ENCODE measurements at regions not wholly inside any gene's neighbourhood (a gene's known extent, or its start where the extent isn't known, plus 50 kb on each side); places are given as distances from the start of the nearest gene placed in this dataset.
"Not testable (repeated sequence)": the region's sequence is repeated elsewhere in the genome, so short reads cannot be mapped to it uniquely, and the experiment has no call there.

- peaks cover 6% of the 10 kb centered on the region for H3K9me3 Mint-ChIP-seq
- H3K4me3 Mint-ChIP-seq, result no peak overlapping the region
- ATAC-seq (ENCODE audit: low read depth), result no peak
- peaks cover 5% of the 10 kb centered on the region for H3K27me3 Mint-ChIP-seq
- no peaks in the 10 kb centered on the region for H3K4me1 Mint-ChIP-seq
- H3K27ac Mint-ChIP-seq, result no peak overlapping the region
- peaks cover 3% of the 10 kb centered on the region for H3K36me3 Mint-ChIP-seq
- no peak for DNase-seq (ENCODE audit: low spot score in 2 of 2)
Observed at GRCh38 chr12:124210991-124211577, 83.8 kb upstream of the RFLNA start.

- Mint-ChIP-seq H3K27ac (no peak overlapping the region), H3K4me3 (no peak overlapping the region), H3K9me3 (peaks cover 4% of the 10 kb centered on the region), H3K36me3 (no peaks in the 10 kb centered on the region), H3K27me3 (peaks cover 5% of the 10 kb centered on the region), H3K4me1 (no peaks in the 10 kb centered on the region)
- no peak for DNase-seq (ENCODE audit: low spot score in 2 of 2)
- no peak for ATAC-seq (ENCODE audit: low read depth)
Observed at GRCh38 chr12:124211753-124212152, 83.1 kb upstream of the RFLNA start.

DNA sequence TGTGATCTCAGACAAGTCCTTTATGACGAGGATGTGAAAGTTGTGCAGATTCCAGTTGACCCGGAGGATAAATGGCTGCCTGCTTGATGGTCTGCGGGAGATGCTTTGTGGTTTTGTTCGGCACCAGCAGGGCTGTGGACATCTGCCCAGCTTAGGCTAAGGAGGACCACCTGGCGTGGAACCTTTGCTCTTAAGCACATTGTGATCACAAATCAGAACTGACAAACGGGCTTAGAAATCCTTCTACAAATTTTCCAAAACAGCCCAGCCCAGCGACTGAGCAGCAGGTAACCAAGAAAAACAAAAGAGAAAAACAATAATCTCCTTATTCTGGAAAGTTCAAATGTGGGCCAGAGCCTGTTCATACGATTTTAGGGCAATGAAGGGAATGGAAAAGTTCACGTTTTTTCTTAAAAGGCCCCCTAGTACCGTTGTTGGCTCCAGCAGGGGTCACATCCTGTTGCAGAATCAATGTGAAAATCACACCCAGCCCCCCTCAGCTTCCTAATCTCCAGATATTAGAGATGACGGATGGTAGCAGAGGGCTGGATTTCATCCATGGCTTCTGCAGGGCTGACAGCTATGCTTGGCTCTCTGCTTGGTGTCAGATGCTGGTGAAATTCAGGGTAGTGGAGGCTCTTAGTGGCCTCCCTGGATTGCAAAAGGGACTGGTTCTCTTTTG lies 81.1 kb upstream of the RFLNA start:
- Mint-ChIP-seq H3K9me3 (peaks cover 4% of the 10 kb centered on the region), H3K27ac (no peak overlapping the region), H3K4me3 (no peak overlapping the region), H3K27me3 (peaks cover 5% of the 10 kb centered on the region), H3K4me1 (no peaks in the 10 kb centered on the region), H3K36me3 (no peaks in the 10 kb centered on the region)
- no peak for DNase-seq (ENCODE audit: low spot score in 2 of 2)
- no peak for ATAC-seq (ENCODE audit: low read depth)

DNA sequence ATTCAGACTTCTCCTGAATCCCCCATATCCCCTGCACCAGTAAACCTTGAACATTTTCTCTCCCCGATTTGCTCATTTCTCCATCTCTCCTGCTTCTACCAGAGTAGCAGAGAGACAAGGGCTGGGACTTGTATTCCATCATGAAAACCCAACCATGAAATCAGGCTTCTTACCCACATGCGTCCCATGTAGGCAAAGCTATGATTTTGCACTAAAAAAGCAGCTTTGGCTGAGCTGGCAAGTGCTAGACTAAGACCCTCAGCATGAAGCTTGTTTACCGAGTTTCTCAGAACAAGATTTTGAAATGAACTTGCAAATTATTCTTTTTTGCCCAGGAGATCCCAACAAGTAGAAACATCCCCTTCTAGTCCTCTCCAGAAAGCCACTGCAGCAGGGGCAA lies 80.3 kb upstream of the RFLNA start:
- DNase-seq (ENCODE audit: low spot score in 2 of 2) (no peak), ATAC-seq (ENCODE audit: low read depth) (no peak)
- Mint-ChIP-seq H3K36me3 (no peaks in the 10 kb centered on the region), H3K4me1 (no peaks in the 10 kb centered on the region), H3K27ac (no peak overlapping the region), H3K4me3 (no peak overlapping the region), H3K27me3 (peaks cover 10% of the 10 kb centered on the region), H3K9me3 (peaks cover 4% of the 10 kb centered on the region)

GRCh38 chr12:124216966-124217365 lies 77.9 kb upstream of the RFLNA start:
- Mint-ChIP-seq H3K9me3 (peaks cover 5% of the 10 kb centered on the region), H3K27me3 (peaks cover 22% of the 10 kb centered on the region), H3K27ac (no peak overlapping the region), H3K4me3 (no peak overlapping the region), H3K4me1 (no peaks in the 10 kb centered on the region), H3K36me3 (no peaks in the 10 kb centered on the region)
- DNase-seq (ENCODE audit: low spot score in 2 of 2), result no peak
- ATAC-seq (ENCODE audit: low read depth), result no peak

DNA sequence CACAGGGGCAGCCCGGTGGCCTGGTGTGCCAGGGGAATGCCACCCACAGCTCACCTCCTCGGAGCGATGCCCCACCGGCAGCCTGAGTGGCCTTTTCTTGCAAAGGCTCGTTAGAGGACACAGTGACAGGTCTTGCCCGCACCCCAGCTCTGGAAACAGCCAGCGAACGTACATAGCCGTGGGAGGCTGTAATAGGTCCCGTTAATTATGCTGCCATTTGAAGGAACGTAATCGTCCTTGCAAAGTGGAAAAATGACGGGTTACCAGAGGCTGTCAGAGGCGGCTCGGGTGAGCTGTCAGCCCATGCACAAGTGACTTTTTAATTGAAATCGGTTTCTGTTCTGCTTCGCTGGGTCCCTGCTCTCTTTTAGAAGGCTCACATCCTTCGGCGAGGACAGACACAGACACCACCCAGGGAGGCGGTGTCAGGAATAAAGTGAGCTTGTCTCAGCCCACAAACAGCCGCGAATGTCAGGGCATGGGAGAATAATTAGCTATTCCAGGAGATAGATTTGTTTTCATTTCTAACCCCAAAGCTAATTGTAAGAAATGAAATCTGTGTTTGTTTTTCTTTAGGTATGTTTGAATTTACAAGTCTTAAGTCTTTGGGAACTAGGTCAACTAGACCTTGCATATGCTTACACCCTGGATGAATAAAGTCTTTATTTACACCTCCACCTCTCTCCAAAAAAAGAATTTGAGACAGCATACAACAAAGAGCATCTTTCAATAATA lies 77.2 kb upstream of the RFLNA start:
- ATAC-seq (ENCODE audit: low read depth) (no peak), DNase-seq (ENCODE audit: low spot score in 2 of 2) (no peak)
- no peak overlapping the region for H3K4me3 Mint-ChIP-seq
- H3K27ac Mint-ChIP-seq, result no peak overlapping the region
- H3K36me3 Mint-ChIP-seq, result no peaks in the 10 kb centered on the region
- peaks cover 5% of the 10 kb centered on the region for H3K9me3 Mint-ChIP-seq
- peaks cover 23% of the 10 kb centered on the region for H3K27me3 Mint-ChIP-seq
- H3K4me1 Mint-ChIP-seq, result no peaks in the 10 kb centered on the region

GRCh38 chr12:124218243-124218560 lies 76.7 kb upstream of the RFLNA start:
- H3K4me3 Mint-ChIP-seq, result no peak overlapping the region
- H3K36me3 Mint-ChIP-seq, result no peaks in the 10 kb centered on the region
- H3K9me3 Mint-ChIP-seq, result peaks cover 5% of the 10 kb centered on the region
- no peak for ATAC-seq (ENCODE audit: low read depth)
- DNase-seq (ENCODE audit: low spot score in 2 of 2), result no peak
- H3K27me3 Mint-ChIP-seq, result peaks cover 25% of the 10 kb centered on the region
- H3K4me1 Mint-ChIP-seq, result no peaks in the 10 kb centered on the region
- H3K27ac Mint-ChIP-seq, result no peak overlapping the region

DNA sequence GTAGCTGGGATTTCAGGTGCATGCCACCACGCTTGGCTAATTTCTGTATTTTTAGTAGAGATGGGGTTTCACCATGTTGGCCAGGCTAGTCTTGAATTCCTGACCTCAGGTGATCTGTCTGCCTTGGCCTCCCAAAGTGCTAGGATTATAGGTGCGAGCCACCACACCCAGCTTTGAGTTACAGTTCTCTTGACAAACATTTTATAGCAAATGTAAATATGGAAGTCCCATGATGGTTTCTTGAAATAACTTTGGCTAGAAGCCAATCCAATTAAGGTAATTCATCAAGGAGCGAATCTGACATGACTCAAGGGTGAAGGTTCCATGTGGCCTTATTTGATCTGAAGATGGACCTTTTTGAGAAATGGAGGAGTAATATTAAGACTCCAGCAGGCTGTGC lies 76.2 kb upstream of the RFLNA start:
- DNase-seq (ENCODE audit: low spot score in 2 of 2); H3K27ac Mint-ChIP-seq; H3K36me3 Mint-ChIP-seq; ATAC-seq (ENCODE audit: low read depth); H3K4me1 Mint-ChIP-seq; H3K4me3 Mint-ChIP-seq; H3K9me3 Mint-ChIP-seq: not testable (repeated sequence)
- H3K27me3 Mint-ChIP-seq, result peaks cover 26% of the 10 kb centered on the region

DNA sequence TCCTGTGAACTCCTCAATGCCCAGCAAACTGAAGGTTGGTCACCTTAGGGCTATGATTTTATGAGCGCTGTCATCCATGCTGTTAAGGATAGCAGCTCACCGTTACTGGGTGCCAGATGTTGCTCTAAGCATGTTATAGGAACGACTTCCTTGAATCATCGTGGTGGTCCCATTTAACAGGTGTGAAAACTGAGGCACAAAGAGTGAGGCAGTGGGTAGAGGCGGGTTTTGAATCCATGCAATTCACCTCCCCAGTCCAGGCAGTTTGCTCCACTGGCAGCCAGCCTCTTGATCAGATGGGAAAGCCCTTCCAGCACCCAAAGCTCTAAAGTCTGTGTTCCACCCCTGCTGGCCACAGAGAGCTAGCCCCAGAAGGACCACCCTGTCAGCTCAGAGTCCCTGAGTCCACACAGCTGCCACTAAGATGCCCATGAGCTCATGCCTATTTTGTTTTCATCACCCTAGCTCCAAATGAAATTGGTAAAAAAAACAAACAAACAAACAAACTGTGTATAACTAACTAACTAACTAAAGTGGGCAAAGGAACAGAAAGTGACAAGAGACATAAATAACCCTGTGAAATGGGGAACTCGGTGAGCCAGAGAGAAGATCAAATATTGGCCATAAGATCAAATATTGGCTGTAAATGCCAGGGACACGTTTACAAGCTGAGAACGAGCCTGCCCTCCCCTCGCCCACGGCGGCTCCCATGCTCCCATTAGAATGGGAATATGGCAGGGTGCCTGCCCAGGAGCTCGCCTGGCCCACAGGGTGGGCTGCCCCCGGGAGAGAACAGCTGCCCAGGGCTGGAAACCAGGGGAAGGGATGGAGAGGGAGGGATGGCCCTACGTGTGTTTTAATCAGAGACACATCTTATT lies 72.3 kb upstream of the RFLNA start:
- no peak overlapping the region for H3K27ac Mint-ChIP-seq
- H3K27me3 Mint-ChIP-seq, result peaks cover 25% of the 10 kb centered on the region
- no peaks in the 10 kb centered on the region for H3K4me1 Mint-ChIP-seq
- H3K4me3 Mint-ChIP-seq, result no peak overlapping the region
- DNase-seq (ENCODE audit: low spot score in 2 of 2), result no peak
- ATAC-seq (ENCODE audit: low read depth), result no peak
- H3K9me3 Mint-ChIP-seq, result peaks cover 1% of the 10 kb centered on the region
- H3K36me3 Mint-ChIP-seq, result no peaks in the 10 kb centered on the region

GRCh38 chr12:124223733-124224138 lies 71.2 kb upstream of the RFLNA start:
- not testable (repeated sequence) for H3K4me3 Mint-ChIP-seq; H3K36me3 Mint-ChIP-seq; DNase-seq (ENCODE audit: low spot score in 2 of 2); H3K9me3 Mint-ChIP-seq; H3K4me1 Mint-ChIP-seq; H3K27ac Mint-ChIP-seq; ATAC-seq (ENCODE audit: low read depth)
- H3K27me3 Mint-ChIP-seq, result peaks cover 25% of the 10 kb centered on the region

DNA sequence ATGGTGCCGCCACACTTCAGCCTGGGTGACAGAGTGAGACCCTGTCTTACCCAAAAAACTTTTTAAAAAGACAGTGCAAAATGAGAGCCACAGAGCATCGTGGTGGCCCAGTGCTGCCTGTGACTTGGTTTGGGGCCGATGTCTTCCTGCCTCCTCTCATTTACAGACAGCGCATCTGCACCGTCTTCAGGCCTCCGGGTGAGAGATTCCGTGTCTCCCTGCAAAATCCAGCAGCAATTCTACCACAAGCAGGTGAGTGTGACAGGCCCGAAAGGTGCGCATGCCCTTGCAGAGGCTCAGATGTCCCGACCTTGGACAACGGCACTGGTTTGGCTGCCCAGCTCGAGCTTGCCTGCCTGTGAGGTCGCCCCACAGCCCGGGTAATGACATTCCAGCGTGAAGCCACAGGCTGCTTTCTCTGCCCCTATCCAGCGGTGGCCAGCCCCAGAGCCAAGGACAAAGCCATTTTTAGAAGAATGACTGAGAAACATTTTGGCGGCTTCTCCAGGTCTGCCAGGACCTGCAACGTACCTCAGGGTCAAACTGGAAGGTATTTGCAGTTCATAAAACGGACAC lies 70.3 kb upstream of the RFLNA start:
- H3K27me3 Mint-ChIP-seq, result peaks cover 21% of the 10 kb centered on the region
- H3K9me3 Mint-ChIP-seq, result peaks cover 1% of the 10 kb centered on the region
- no peak overlapping the region for H3K4me3 Mint-ChIP-seq
- H3K27ac Mint-ChIP-seq, result no peak overlapping the region
- H3K4me1 Mint-ChIP-seq, result no peaks in the 10 kb centered on the region
- H3K36me3 Mint-ChIP-seq, result no peaks in the 10 kb centered on the region
- ATAC-seq (ENCODE audit: low read depth), result no peak
- no peak for DNase-seq (ENCODE audit: low spot score in 2 of 2)

GRCh38 chr12:124225730-124226129 lies 69.2 kb upstream of the RFLNA start:
- Mint-ChIP-seq H3K4me1 (peaks cover 2% of the 10 kb centered on the region), H3K27me3 (peaks cover 16% of the 10 kb centered on the region)
- ATAC-seq (ENCODE audit: low read depth), result no peak

DNA sequence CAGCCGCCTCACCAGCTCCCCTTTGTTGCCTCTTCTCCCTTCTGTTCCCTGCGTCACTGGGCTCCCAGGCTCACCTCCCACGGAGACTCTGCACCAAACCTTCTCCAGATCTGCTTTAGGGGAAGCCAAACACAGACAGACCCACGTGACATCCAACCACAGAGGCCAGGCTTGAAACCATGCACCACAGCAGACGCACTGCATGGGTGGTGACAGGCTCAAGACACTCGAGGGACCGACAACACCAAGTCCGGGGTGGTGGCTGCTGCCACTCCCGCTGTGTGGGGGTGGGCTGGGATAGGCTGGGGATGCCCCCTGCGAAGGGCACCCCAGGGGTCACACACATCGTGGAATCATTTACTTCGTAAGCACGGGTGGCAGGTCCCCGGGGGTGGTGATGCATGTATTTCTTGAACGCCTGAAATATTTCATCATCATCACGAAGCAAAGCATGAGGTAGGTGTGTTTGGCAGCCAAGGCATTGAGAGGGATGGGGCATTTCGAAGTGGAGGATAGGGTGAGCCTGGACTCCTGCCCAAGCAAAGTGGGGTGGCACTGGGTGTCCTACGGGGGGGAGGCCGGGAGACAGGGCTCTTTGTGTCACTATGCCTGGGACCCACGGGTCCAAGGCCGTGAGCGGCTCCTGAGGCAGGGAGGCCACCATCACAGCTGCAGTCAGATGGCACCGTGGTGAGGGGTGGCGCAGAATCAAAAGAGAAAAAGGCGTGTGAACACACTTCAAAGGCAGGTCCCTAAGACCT lies 66.8 kb upstream of the RFLNA start:
- Mint-ChIP-seq H3K9me3 (peaks cover 7% of the 10 kb centered on the region), H3K27ac (no peak overlapping the region), H3K27me3 (peaks cover 6% of the 10 kb centered on the region), H3K4me1 (peaks cover 2% of the 10 kb centered on the region), H3K4me3 (no peak overlapping the region), H3K36me3 (peaks cover 2% of the 10 kb centered on the region)
- ATAC-seq (ENCODE audit: low read depth), result no peak
- no peak for DNase-seq (ENCODE audit: low spot score in 2 of 2)

More at GRCh38 chr12:124225730-124226129, 69.2 kb upstream of the RFLNA start:
- Mint-ChIP-seq H3K27ac (no peak overlapping the region), H3K4me3 (no peak overlapping the region), H3K36me3 (no peaks in the 10 kb centered on the region), H3K9me3 (peaks cover 4% of the 10 kb centered on the region)
- DNase-seq (ENCODE audit: low spot score in 2 of 2), result no peak

All from memory B cell (primary cell).